Stomach (tissue), 8 donors: ENCODE measurements at regions not wholly inside any gene's neighbourhood (a gene's known extent, or its start where the extent isn't known, plus 50 kb on each side); places are given as distances from the start of the nearest gene placed in this dataset.

Source experiments
- DNase-seq, 2 donors: peaks; one replicate each; pipeline versions ENCODE4 v3.0.0 to v3.0.0-alpha.2; 2013 to 2019
- H3K27ac ChIP-seq, 5 donors: fragments of 200-600 bp in 4 of 5; sonication (generic) in 4 of 5; one replicate each; pipeline ENCODE4 v1.5.1; 2013 to 2019; ENCODE audit warnings: mild to moderate bottlenecking in 1 of 5, moderate library complexity in 1 of 5
- H3K27me3 ChIP-seq, 3 donors: fragments of 200-600 bp; sonication (generic); one replicate each; pipeline ENCODE4 v1.5.1; 2017 to 2019; ENCODE audit warnings: mixed run types in 1 of 3
- H3K36me3 ChIP-seq, 4 donors: fragments of 200-600 bp; sonication (generic); 1 replicate in 3 of 4; 2 replicates in 1 of 4; pipeline ENCODE4 v1.5.1; 2016 to 2019
- H3K4me1 ChIP-seq, 4 donors: fragments of 200-600 bp; sonication (generic); one replicate each; pipeline ENCODE4 v1.5.1; 2016 to 2019
- H3K4me3 ChIP-seq, 4 donors: fragments of 200-600 bp; sonication (generic) in 3 of 4; one replicate each; pipeline ENCODE4 v1.5.1; 2016 to 2019; ENCODE audit warnings: mild to moderate bottlenecking in 1 of 4
- H3K9me3 ChIP-seq, 4 donors: fragments of 200-600 bp; sonication (generic); one replicate each; pipeline ENCODE4 v1.5.1; 2016 to 2019
- CTCF ChIP-seq, 7 experiments: fragments of 450-650 bp in 4 of 7; fragments of 200-600 bp in 3 of 7; sonication (generic) in 3 of 7; IDR thresholded peaks; one replicate each; pipeline ENCODE4 v1.5.1; 2016 to 2019; ENCODE audit warnings: antibody characterized with exemption in 7 of 7, control low read depth in 2 of 7, mild to moderate bottlenecking in 1 of 7
- EP300 ChIP-seq: sonication (generic); formaldehyde crosslinking; IDR thresholded peaks from one replicate; pipeline ENCODE4 v1.6.1; 2017; ENCODE audit warnings: antibody characterized with exemption
- POLR2A ChIP-seq, 4 donors: fragments of 450-650 bp; IDR thresholded peaks; one replicate each; pipeline ENCODE4 v1.6.1; 2016; ENCODE audit warnings: antibody characterized with exemption in 4 of 4, control low read depth in 2 of 4, mild to moderate bottlenecking in 1 of 4, moderate library complexity in 1 of 4
- POLR2AphosphoS5 ChIP-seq, 3 donors: sonication (generic); formaldehyde crosslinking; IDR thresholded peaks; one replicate each; pipeline ENCODE4 v1.6.1; 2016; ENCODE audit warnings: antibody characterized with exemption in 3 of 3
- WGBS, 5 donors: extraction: QIAGEN DNeasy Blood & Tissue Kit in 3 of 5; methylation state at CpG; one replicate each; pipeline versions ENCODE4 v1.1.5 to v1.1.7; 2013 to 2018; 5-methylcytosine and 5-hydroxymethylcytosine counted together
- intact Hi-C: fragments of 100-400 bp; cut with DNase I; formaldehyde crosslinking; loops from one replicate; pipeline ENCODE4 v1.15.1; 2023; ENCODE audit warnings: low total_unique reads
- donor health status: healthy with polysubstance abuse.
- donor health status: Bipolar disorder and iron deficiency.
- donor health status: healthy.

- TF ChIP-seq CTCF (IDR thresholded peaks at IDR 0.05), result no peak
- no peak for TF ChIP-seq POLR2A (IDR thresholded peaks at IDR 0.05)
- TF ChIP-seq POLR2AphosphoS5 (IDR thresholded peaks at IDR 0.05), result no peak
- TF ChIP-seq EP300, result no peak
- 41 to 65% (median 61%) methylated on average over 6 of the region's 6 CpGs for WGBS, 5 donors
- H3K36me3 ChIP-seq, result no peaks in the 10 kb centered on the region
- peaks cover 0 to 24% (median 0%) of the 10 kb centered on the region in 3 donors for H3K27me3 ChIP-seq
- H3K4me1 ChIP-seq, result no peaks in the 10 kb centered on the region
- no peak overlapping the region for H3K4me3 ChIP-seq
- intact Hi-C loops, result no loop called here
- H3K9me3 ChIP-seq, result peaks cover 0 to 6% (median 0%) of the 10 kb centered on the region in 4 donors
- H3K27ac ChIP-seq, result no peak overlapping the region
- no peak for DNase-seq
These were observed 103.2 kb downstream of the TBX5 start for GRCh38 chr12:114302606-114303315.

GRCh38 chr12:114302117-114302516 is 103.8 kb downstream of the TBX5 start:
- TF ChIP-seq EP300 (no peak), CTCF (IDR thresholded peaks at IDR 0.05) (no peak)
- Histone ChIP-seq H3K9me3 (peaks cover 0 to 6% (median 0%) of the 10 kb centered on the region in 4 donors), H3K27me3 (peaks cover 0 to 24% (median 0%) of the 10 kb centered on the region in 3 donors), H3K27ac (no peak overlapping the region), H3K36me3 (no peaks in the 10 kb centered on the region), H3K4me1 (no peaks in the 10 kb centered on the region), H3K4me3 (no peak overlapping the region)
- DNase-seq, result no peak
- WGBS, 5 donors, result 2 to 9% (median 5%) methylated on average over 8 of the region's 8 CpGs
- intact Hi-C loops, result no loop called here

GRCh38 chr12:114294303-114294685 is 111.7 kb downstream of the TBX5 start:
- H3K36me3 ChIP-seq, result no peaks in the 10 kb centered on the region
- H3K27ac ChIP-seq, result no peak overlapping the region
- H3K4me1 ChIP-seq, result no peaks in the 10 kb centered on the region
- no peak for DNase-seq
- intact Hi-C loops, result no loop called here
- H3K27me3 ChIP-seq, result peaks cover 0 to 7% (median 0%) of the 10 kb centered on the region in 3 donors
- TF ChIP-seq POLR2AphosphoS5 (IDR thresholded peaks at IDR 0.05) (no peak), POLR2A (IDR thresholded peaks at IDR 0.05) (no peak)
- 78 to 92% (median 89%) methylated on average over 3 of the region's 3 CpGs for WGBS, 5 donors
- H3K9me3 ChIP-seq, result peaks cover 6 to 14% (median 10%) of the 10 kb centered on the region in 4 donors
- no peak overlapping the region for H3K4me3 ChIP-seq

GRCh38 chr12:114293571-114294302 is 112.2 kb downstream of the TBX5 start:
- TF ChIP-seq EP300 (no peak), POLR2AphosphoS5 (IDR thresholded peaks at IDR 0.05) (no peak), POLR2A (IDR thresholded peaks at IDR 0.05) (no peak), CTCF (IDR thresholded peaks at IDR 0.05) (no peak)
- Histone ChIP-seq H3K27me3 (peaks cover 0 to 7% (median 0%) of the 10 kb centered on the region in 3 donors), H3K9me3 (peaks cover 6 to 14% (median 10%) of the 10 kb centered on the region in 4 donors), H3K4me1 (no peaks in the 10 kb centered on the region), H3K36me3 (no peaks in the 10 kb centered on the region), H3K4me3 (no peak overlapping the region), H3K27ac (no peak overlapping the region)
- no peak for DNase-seq
- intact Hi-C loops, result no loop called here
- WGBS, 5 donors, result 62 to 89% (median 75%) methylated on average over 2 of the region's 2 CpGs
